ENCODE measurements at regions not wholly inside any gene's neighbourhood (a gene's known extent, or its start where the extent isn't known, plus 50 kb on each side); places are given as distances from the start of the nearest gene placed in this dataset.
"Not testable (repeated sequence)": the region's sequence is repeated elsewhere in the genome, so short reads cannot be mapped to it uniquely, and the experiment has no call there.

DNA sequence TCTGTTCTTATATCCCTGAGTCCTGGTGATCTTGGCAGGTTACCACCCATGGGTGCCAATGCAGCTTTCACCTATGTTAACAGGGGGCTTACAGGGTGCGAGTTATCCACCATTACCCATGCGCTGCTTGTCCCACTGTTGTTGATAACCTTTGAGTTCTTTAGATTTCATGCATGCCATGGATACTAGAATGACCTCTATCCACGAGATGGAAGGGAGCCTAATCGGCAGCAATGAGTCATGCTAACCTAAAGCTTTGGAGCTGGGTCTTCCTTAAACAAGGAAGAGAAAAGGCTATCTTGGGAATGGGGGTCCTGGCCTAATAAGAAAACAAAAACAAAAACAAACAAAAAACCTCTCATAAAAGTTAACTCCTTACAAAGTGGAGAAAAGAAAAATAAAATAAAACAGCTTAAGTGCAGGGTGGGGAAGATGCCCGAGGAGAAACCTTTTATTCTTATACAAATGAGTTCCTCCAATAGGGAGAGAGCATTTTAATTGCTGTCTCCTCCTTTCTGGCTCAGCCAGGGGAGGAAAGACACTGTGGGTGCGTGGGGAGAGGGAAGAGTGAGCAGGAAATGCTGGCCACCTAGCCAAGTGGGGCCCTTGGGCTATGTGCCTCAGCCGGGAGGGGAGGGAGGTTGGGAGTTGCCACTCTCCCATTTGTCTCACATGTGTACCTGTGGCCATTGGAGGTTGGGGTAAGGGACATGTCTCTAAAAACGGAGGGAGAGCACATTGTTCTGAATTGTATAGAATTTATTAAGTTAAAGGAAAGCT lies 571.7 kb upstream of the TPTE start:
- DNase-seq (ENCODE audit: low spot score): not testable (repeated sequence)

DNA sequence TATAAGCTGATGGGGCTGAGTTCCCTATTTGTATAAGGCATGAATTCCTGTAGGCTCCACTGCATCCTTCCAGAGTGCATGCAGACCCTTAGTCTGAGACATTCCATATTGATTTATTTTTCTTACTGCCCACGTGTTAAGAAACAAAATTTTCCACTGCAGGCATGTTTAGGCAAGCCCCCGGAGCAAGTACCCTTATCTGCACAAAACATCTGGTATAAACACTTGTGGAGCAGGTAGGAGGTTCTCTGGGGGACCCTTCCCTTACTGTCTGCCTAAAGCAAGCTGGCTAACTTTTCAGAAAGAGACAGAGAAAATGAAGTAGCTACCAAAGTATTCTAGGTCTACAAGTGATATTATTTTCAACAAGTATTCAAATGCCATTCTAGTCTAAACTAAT lies 571.0 kb upstream of the TPTE start:
- not testable (repeated sequence) for DNase-seq (ENCODE audit: low spot score)

DNA sequence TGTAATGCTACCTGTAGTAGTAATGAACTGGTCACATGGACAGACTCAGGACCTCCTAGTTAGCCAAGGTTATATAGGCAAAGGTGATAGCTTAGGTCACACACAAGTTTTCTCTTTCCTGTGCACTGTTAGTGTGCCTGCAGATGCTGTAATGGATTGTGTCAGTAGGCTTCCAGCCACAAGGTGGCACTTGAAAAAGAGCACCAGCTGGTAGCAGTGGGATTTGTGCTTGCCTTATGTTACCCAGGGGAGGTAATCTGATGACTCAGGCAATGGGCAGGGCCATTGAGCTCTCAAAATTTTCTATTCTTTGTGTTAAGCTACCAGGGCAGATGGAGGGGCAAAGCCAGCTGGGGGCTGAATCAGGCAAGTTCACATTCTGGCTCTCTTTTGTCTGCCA lies 562.6 kb upstream of the TPTE start:
- DNase-seq (ENCODE audit: low spot score): not testable (repeated sequence)

DNA sequence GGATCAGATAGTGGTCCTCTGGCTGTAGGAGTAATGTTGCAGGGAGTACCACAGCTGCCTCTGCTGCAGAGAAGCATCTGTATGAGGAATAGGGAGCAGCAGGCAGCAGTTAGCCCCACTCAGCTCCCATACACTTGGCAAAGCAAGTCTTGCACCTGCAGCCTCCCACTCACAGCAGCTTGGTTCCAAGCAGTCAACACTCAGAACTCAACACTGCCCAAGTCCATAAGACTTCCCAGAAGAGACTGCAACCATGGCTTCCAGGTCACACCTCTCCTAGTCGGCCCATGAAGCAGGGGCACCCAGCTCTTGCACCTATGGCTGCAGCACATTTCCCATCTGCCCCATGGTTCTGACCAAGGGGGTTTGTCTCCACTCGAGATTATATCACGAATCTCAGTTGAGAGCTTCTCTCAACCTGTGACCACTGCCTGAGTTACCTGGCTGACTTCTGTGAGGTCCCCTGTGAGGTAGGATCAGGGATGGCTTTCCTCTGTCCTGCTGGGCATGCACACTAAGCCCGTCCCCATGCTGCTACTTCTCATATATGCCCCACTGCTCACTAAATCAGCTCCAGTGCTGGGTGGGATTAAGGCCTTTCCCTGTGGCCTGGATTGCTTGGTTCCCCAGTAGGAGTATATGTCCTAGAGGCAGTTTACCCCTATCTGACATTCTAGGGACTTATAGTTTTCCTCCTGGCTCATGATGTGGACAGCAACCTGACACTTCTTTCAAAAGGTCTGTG lies 562.0 kb upstream of the TPTE start:
- DNase-seq (ENCODE audit: low spot score): not testable (repeated sequence)

DNA sequence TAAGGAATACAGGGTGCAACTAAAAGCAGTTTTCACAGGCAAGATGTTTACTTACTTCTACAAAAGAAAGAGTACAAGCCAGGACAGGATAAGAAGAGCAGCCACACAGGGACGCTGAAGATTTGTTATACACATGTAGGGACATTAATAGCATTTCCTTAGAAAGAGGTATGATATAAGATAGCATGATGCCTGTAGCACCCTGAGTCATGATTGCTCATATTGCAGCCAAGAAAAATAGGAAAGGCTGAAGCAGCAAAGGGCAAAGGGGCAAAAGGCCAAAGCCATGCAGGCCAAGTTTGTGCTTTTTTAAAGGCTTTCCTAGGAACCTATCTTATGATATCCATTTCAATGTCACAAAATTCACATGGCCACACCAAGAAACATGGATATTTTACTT lies 552.0 kb upstream of the TPTE start:
- DNase-seq (ENCODE audit: low spot score): not testable (repeated sequence)

DNA sequence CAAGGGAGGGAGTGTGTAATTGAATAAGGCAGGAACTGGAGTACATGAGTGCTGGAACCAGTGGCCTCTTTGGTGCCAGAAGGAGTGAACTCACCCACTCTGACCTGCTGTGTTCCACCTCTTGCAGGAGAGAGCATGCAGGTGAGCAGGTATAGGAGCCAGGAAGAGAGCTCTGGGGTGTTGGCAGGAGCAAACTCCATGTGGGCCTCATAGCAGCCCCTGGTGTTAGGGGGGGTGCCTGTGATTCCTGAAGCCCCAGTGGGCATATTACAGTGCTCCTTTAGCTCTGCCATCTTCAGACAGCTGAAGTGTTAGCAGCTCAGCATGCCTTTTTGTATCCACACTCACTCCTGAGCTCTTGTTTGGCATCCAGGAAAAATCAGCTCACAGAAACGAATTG lies 549.4 kb upstream of the TPTE start:
- DNase-seq (ENCODE audit: low spot score): not testable (repeated sequence)

DNA sequence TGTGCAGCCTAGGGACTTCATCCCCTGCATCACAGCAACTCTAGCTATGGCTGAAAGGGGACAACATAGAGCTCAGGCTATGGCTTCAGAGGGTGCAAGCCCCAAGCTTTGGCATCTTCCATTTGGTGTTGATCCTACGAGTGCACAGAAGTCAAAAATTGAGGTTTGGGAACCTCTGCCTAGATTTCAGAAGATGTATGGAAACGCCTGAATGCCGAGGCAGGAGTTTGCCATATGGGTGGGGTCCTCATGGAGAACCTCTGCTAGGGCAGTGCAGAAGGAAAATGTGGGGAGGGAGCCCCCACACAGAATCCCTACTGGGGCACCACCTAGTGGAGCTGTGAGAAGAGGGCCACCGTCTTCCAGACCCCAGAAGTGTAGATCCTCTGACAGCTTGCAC lies 543.0 kb upstream of the TPTE start:
- not testable (repeated sequence) for DNase-seq (ENCODE audit: low spot score)

DNA sequence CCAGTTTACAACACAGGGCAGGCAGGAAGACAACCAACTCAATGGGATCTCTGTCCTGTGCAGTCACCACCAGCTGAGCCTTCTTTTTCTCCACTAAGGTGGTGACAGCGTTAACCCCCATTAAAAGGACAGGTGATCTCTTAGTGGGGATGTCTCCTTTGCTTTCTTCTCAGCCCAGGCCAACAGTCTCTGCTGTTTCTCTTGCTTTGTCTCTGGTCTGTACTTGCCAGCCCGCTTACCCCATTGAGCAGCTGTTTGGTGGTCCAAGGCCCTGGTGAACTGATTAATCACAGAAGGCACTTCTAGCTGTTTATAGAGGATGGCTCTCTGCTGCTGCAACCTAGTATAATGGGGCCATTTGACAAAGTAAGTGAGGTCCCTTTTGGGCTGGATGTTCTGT lies 523.9 kb upstream of the TPTE start:
- not testable (repeated sequence) for DNase-seq (ENCODE audit: low spot score)

DNA sequence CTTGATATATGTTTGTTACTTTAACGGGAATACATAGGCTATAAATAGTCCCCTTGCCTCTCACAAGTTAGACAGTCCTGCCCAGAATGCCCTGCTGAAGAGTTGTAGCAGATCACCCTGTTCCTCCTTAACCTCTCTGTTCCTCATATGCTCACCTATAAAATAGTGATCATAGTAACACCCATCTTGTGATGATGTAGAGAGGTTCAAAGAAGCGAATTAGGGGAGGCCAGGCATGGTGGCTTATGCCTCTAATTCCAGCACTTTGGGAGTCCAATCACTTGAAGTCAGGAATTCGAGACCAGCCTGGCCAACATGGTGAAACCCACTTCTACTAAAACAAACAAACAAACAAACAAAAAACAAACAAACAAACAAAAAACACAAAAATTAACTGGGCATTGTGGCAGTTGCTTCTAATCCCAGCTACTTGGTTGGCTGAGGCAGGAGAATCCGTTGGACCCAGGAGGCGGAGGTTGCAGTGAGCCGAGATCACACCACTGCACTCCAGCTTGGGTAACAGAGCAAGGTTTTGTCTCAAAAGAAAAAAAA lies 518.5 kb upstream of the TPTE start:
- DNase-seq (ENCODE audit: low spot score): not testable (repeated sequence)

DNA sequence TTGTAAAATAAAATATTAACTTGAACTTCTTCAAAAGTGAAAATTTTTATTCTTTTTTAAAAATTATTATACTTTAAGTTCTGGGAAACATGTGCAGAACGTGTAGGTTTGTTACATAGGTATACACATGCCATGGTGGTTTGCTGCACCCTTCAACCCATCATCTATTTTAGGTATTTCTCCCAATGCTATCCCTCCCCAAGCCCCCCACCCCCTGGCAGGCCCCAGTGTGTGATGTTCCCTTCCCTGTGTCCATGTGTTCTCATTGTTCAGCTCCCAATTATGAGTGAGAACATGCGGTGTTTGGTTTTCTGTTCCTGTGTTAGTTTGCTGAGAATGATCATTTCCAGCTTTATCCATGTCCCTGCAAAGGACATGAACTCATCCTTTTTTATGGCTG lies 515.6 kb upstream of the TPTE start:
- DNase-seq (ENCODE audit: low spot score): not testable (repeated sequence)

DNA sequence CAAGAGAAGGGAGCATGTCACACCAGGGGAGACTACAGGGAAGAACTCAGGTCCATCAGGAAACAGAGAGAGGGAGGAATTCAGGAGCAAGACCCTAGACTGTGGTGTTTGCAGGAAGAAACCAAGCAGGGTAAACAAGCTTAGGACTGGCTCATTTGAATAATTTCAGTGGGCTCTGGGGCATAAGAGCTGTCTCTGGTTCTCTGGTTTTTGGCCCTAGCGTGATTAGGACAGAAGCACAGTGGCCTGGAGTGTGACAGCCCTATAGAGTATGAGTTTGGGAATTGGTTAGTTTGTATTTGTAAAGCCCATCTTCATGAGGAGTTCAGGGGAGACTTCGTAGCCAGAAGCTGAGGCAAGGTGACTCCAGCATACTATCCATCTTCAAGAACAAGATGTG lies 504.4 kb upstream of the TPTE start:
- not testable (repeated sequence) for DNase-seq (ENCODE audit: low spot score)

DNA sequence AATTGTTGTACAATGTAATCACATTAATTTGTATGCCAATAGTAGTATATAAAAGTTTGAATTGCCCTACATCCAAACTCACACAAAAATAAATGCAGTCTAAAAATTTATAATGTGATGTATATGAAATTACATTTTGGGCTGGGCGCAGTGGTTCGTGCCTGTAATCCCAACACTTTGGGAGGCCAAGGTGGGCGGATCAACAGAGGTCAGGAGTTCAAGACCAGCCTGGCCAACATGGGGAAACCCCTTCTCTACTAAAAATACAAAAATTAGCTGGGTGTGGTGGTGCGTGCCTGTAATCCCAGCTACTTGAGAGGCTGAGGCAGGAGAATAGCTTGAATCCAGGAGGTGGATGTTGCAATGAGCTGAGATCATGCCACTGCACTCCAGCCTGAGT lies 503.6 kb upstream of the TPTE start:
- DNase-seq (ENCODE audit: low spot score): not testable (repeated sequence)

DNA sequence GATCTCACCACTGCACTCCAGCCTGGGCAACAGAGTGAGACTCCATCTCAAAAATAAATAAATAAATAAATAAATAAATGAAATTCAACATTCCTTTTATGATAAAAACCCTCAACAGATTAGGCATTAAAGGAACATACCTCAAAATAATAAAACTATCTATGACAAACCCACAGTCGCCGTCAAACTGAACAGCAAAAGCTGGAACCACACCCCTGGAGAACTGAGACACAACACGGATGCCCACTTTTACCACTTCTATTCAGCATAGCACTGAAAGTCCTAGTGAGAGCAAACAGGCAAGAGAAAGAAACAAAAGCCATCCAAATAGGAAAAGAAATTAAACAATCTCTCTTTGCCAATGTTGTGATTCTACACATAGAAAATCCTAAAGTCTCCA lies 499.9 kb upstream of the TPTE start:
- not testable (repeated sequence) for DNase-seq (ENCODE audit: low spot score)

DNA sequence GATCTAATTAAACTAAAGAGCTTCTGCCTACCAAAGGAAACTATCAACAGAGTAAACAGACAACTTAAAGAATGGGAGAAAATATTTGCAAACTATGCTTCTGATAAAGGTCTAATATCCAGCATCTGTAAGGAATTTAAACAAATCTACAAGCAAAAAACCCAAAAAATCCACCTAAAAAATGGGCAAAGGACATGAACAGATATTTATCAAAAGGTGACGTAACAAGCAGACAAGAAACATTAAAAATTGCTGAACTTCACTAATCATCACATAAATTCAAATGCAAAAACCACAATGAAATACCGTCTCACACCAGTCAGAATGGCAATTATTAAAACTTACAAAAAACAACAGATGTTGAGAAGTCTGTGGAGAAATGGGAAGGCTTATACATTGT lies 498.6 kb upstream of the TPTE start:
- not testable (repeated sequence) for DNase-seq (ENCODE audit: low spot score)
